Neural cell (in vitro differentiated cells): ENCODE measurements at regions not wholly inside any gene's neighbourhood (a gene's known extent, or its start where the extent isn't known, plus 50 kb on each side); places are given as distances from the start of the nearest gene placed in this dataset.

Source experiments
- EP300 ChIP-seq: fragments of 450-650 bp; conservative IDR thresholded peaks from 2 replicates; pipeline ENCODE4 v1.6.1; 2014; ENCODE audit warnings: antibody characterized with exemption, mild to moderate bottlenecking, moderate library complexity; ENCODE audit not compliant: poor library complexity, severe bottlenecking
- RAD21 ChIP-seq: fragments of 450-650 bp; conservative IDR thresholded peaks from 2 replicates; pipeline ENCODE4 v1.6.1; 2014; ENCODE audit warnings: antibody characterized with exemption, mild to moderate bottlenecking, moderate library complexity
- TAF1 ChIP-seq: IDR thresholded peaks from 2 replicates; pipeline ENCODE4 v1.6.1; 2012; ENCODE audit warnings: low read depth
- TF ChIP-seq, protein P1 (sequence below): fragments of 450-650 bp; IDR thresholded peaks from 2 replicates; pipeline ENCODE4 v1.5.1; 2014; ENCODE audit warnings: antibody characterized with exemption, mild to moderate bottlenecking, moderate library complexity; ENCODE audit not compliant: poor library complexity, severe bottlenecking

DNA sequence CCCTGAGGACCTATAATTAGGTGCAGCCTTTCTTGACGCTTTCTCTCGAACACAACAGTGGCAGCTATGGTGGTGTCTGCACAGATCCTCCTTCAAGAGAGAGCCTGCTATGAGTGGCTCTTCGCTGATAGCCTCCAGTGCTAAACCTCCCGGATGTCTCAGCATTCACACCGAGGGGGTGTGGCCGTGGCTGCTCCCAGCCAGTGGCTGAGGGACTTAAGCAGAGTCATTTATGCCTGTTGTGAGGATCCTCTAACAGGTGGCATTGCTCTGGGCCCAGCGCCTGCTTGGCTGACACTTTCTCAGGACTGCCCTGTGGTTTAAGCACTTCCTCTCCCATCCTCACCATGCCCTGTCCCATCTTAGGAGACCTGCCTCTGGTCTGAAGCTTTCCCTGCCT, 592.0 kb upstream of the LRRTM1 start:
- TF ChIP-seq, protein P1, sequence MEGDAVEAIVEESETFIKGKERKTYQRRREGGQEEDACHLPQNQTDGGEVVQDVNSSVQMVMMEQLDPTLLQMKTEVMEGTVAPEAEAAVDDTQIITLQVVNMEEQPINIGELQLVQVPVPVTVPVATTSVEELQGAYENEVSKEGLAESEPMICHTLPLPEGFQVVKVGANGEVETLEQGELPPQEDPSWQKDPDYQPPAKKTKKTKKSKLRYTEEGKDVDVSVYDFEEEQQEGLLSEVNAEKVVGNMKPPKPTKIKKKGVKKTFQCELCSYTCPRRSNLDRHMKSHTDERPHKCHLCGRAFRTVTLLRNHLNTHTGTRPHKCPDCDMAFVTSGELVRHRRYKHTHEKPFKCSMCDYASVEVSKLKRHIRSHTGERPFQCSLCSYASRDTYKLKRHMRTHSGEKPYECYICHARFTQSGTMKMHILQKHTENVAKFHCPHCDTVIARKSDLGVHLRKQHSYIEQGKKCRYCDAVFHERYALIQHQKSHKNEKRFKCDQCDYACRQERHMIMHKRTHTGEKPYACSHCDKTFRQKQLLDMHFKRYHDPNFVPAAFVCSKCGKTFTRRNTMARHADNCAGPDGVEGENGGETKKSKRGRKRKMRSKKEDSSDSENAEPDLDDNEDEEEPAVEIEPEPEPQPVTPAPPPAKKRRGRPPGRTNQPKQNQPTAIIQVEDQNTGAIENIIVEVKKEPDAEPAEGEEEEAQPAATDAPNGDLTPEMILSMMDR = no peak
- no peak for TF ChIP-seq TAF1
- TF ChIP-seq EP300 = no peak
- no peak for TF ChIP-seq RAD21
